HL-60 (cell line): ENCODE measurements at regions not wholly inside any gene's neighbourhood (a gene's known extent, or its start where the extent isn't known, plus 50 kb on each side); places are given as distances from the start of the nearest gene placed in this dataset.

Source experiments
- DNase-seq, 2 experiments: peaks; one replicate each; pipeline ENCODE4 v3.0.0-alpha.2; 2010 to 2020; ENCODE audit warnings: low read depth in 1 of 2, low spot score in 1 of 2
- H3K27ac ChIP-seq: fragments of 250-450 bp; sonication (Bioruptor Pico); replicated peaks from 2 replicates; pipeline ENCODE4 v1.5.1; 2020; ENCODE audit warnings: mild to moderate bottlenecking, moderate library complexity
- H3K27me3 ChIP-seq: fragments of 250-450 bp; sonication (Bioruptor Pico); 2 replicates; pipeline ENCODE4 v1.5.1; 2021; ENCODE audit warnings: mild to moderate bottlenecking, moderate library complexity; ENCODE audit not compliant: insufficient read depth, poor library complexity, severe bottlenecking
- H3K4me3 ChIP-seq: replicated peaks from 2 replicates; pipeline ENCODE4 v1.5.1; 2011; ENCODE audit warnings: mild to moderate bottlenecking, control low read depth, low read length; ENCODE audit not compliant: insufficient read depth
- CTCF ChIP-seq: IDR thresholded peaks from one replicate; pipeline ENCODE4 v1.5.1; 2011; ENCODE audit warnings: low read length, control low read depth, inconsistent platforms; ENCODE audit not compliant: insufficient read depth
- GABPA ChIP-seq: IDR thresholded peaks from 2 replicates; pipeline ENCODE4 v1.6.1; 2012; ENCODE audit warnings: low read depth
- POLR2AphosphoS5 ChIP-seq: IDR thresholded peaks from 2 replicates; pipeline ENCODE4 v1.6.1; 2012; ENCODE audit warnings: low read depth
- REST ChIP-seq: IDR thresholded peaks from 2 replicates; pipeline ENCODE4 v1.6.1; 2012; ENCODE audit warnings: low read depth; ENCODE audit not compliant: insufficient replicate concordance
- SPI1 ChIP-seq: IDR thresholded peaks from 2 replicates; pipeline ENCODE4 v1.6.1; 2012; ENCODE audit warnings: low read depth, mild to moderate bottlenecking, borderline replicate concordance

- H3K4me3 ChIP-seq: no peak overlapping the region
- H3K27me3 ChIP-seq: no peaks in the 10 kb centered on the region
- no peak for DNase-seq
- no peak overlapping the region for H3K27ac ChIP-seq
- TF ChIP-seq POLR2AphosphoS5 (no peak), GABPA (no peak), SPI1 (no peak), CTCF (no peak), REST (no peak)
Measured at GRCh38 chr9:86578722-86579121, 224.5 kb upstream of the TUT7 start.

- no peak for DNase-seq
- TF ChIP-seq CTCF (no peak), SPI1 (no peak), POLR2AphosphoS5 (no peak), GABPA (no peak), REST (no peak)
- H3K27ac ChIP-seq: no peak overlapping the region
- H3K4me3 ChIP-seq: no peak overlapping the region
- H3K27me3 ChIP-seq: no peaks in the 10 kb centered on the region
Measured at GRCh38 chr9:86577420-86578333, 223.5 kb upstream of the TUT7 start.

- Histone ChIP-seq H3K4me3 (no peak overlapping the region), H3K27me3 (no peaks in the 10 kb centered on the region), H3K27ac (no peak overlapping the region)
- DNase-seq: no peak
- TF ChIP-seq SPI1: no peak
- no peak for TF ChIP-seq REST
- TF ChIP-seq CTCF: no peak
- no peak for TF ChIP-seq GABPA
- no peak for TF ChIP-seq POLR2AphosphoS5
Measured at GRCh38 chr9:86575825-86576525, 221.8 kb upstream of the TUT7 start.
